MCF 10A (cell line): ENCODE measurements at regions not wholly inside any gene's neighbourhood (a gene's known extent, or its start where the extent isn't known, plus 50 kb on each side); places are given as distances from the start of the nearest gene placed in this dataset.
"Not testable (repeated sequence)": the region's sequence is repeated elsewhere in the genome, so short reads cannot be mapped to it uniquely, and the experiment has no call there.

Experiments used
- BruUV-seq: library from RNA; stranded (reverse); fragments of 400-500 nt; replicated peaks from 2 replicates; lab custom pipeline; 2021; lab: Mats Ljungman, UMichigan
- CTCF ChIA-PET: fragments of 300-600 bp; sonication (Branson Sonifier 250); formaldehyde crosslinking; extraction: SDS; loops from one replicate; lab custom pipeline; 2021; ENCODE audit warnings: antibody characterized with exemption, inconsistent platforms; lab: Yijun Ruan, JAX
- POLR2A ChIA-PET: fragments of 300-600, 350-650 bp; sonication (Branson Sonifier 250); formaldehyde crosslinking; extraction: SDS; loops from one replicate; lab custom pipeline; 2020; ENCODE audit warnings: antibody characterized with exemption, inconsistent platforms; lab: Yijun Ruan, JAX
- DNase-seq: peaks from one replicate; pipeline ENCODE4 v3.0.0-alpha.2; 2018; ENCODE audit not compliant: unreplicated experiment
- H3K27ac Mint-ChIP-seq: one replicate; pipeline ENCODE4 v1.8.0; 2022; ENCODE audit warnings: mild to moderate bottlenecking, low read depth, mixed read lengths; ENCODE audit not compliant: unreplicated experiment
- H3K27me3 Mint-ChIP-seq: one replicate; pipeline ENCODE4 v1.8.0; 2022; ENCODE audit warnings: mixed read lengths; ENCODE audit not compliant: insufficient read depth, unreplicated experiment
- H3K36me3 Mint-ChIP-seq: one replicate; pipeline ENCODE4 v1.8.0; 2022; ENCODE audit warnings: mild to moderate bottlenecking, moderate library complexity, mixed read lengths; ENCODE audit not compliant: insufficient read depth, unreplicated experiment
- H3K4me1 Mint-ChIP-seq: one replicate; pipeline ENCODE4 v1.8.0; 2022; ENCODE audit warnings: mixed read lengths; ENCODE audit not compliant: insufficient read depth, unreplicated experiment
- H3K4me3 Mint-ChIP-seq: one replicate; pipeline ENCODE4 v1.8.0; 2022; ENCODE audit warnings: mild to moderate bottlenecking, moderate library complexity, mixed read lengths; ENCODE audit not compliant: unreplicated experiment
- H3K9me3 Mint-ChIP-seq: one replicate; pipeline ENCODE4 v1.8.0; 2022; ENCODE audit warnings: mixed read lengths; ENCODE audit not compliant: unreplicated experiment
- intact Hi-C: fragments of 100-400 bp; cut with micrococcal nuclease; formaldehyde crosslinking; loops from 2 replicates; pipeline ENCODE4 v1.14.1; 2022
- TF ChIP-seq, protein P1 (sequence below): fragments of 200-600 bp; IDR thresholded peaks from one replicate; pipeline ENCODE4 v1.8.0; 2022; ENCODE audit warnings: antibody characterized with exemption, mild to moderate bottlenecking; ENCODE audit not compliant: unreplicated experiment

- peaks cover 19% of the 10 kb centered on the region for H3K9me3 Mint-ChIP-seq
- no peak overlapping the region for H3K27ac Mint-ChIP-seq
- BruUV-seq = no TSS peak
- no peaks in the 10 kb centered on the region for H3K27me3 Mint-ChIP-seq
- H3K4me3 Mint-ChIP-seq = no peak overlapping the region
- intact Hi-C loops = no loop called here
- ChIA-PET POLR2A (no interaction called here), CTCF (no interaction called here)
- no peaks in the 10 kb centered on the region for H3K4me1 Mint-ChIP-seq
- no peak for DNase-seq
- TF ChIP-seq, protein P1, sequence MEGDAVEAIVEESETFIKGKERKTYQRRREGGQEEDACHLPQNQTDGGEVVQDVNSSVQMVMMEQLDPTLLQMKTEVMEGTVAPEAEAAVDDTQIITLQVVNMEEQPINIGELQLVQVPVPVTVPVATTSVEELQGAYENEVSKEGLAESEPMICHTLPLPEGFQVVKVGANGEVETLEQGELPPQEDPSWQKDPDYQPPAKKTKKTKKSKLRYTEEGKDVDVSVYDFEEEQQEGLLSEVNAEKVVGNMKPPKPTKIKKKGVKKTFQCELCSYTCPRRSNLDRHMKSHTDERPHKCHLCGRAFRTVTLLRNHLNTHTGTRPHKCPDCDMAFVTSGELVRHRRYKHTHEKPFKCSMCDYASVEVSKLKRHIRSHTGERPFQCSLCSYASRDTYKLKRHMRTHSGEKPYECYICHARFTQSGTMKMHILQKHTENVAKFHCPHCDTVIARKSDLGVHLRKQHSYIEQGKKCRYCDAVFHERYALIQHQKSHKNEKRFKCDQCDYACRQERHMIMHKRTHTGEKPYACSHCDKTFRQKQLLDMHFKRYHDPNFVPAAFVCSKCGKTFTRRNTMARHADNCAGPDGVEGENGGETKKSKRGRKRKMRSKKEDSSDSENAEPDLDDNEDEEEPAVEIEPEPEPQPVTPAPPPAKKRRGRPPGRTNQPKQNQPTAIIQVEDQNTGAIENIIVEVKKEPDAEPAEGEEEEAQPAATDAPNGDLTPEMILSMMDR = no peak
- H3K36me3 Mint-ChIP-seq = no peaks in the 10 kb centered on the region
Measured at GRCh38 chr1:166304131-166304530, 137.3 kb upstream of the FAM78B start.

GRCh38 chr1:166305371-166305770 lies 138.6 kb upstream of the FAM78B start:
- BruUV-seq = no TSS peak
- CTCF ChIA-PET = interaction anchor here (0.6 kb wide), 1 partner anchor 48 kb away, joined by 5 read pairs; no protein-coding TSS in a partner anchor
- TF ChIP-seq, protein P1 = no peak
- Mint-ChIP-seq H3K4me3 (no peak overlapping the region), H3K4me1 (no peaks in the 10 kb centered on the region), H3K27me3 (no peaks in the 10 kb centered on the region), H3K36me3 (no peaks in the 10 kb centered on the region), H3K9me3 (peaks cover 20% of the 10 kb centered on the region), H3K27ac (no peak overlapping the region)
- POLR2A ChIA-PET = no interaction called here
- DNase-seq = no peak
- intact Hi-C loops = no loop called here

GRCh38 chr1:166307261-166308188 lies 140.7 kb upstream of the FAM78B start:
- intact Hi-C loops = no loop called here
- no TSS peak for BruUV-seq
- Mint-ChIP-seq H3K27me3 (no peaks in the 10 kb centered on the region), H3K4me3 (no peak overlapping the region), H3K4me1 (no peaks in the 10 kb centered on the region), H3K9me3 (peaks cover 20% of the 10 kb centered on the region), H3K36me3 (no peaks in the 10 kb centered on the region), H3K27ac (no peak overlapping the region)
- DNase-seq = no peak
- ChIA-PET CTCF (interaction anchor here (0.6 to 0.8 kb wide), 3 partner anchors 9 to 905 kb away, joined by 3 read pairs; no protein-coding TSS in a partner anchor), POLR2A (no interaction called here)
- TF ChIP-seq, protein P1 = no peak

- H3K4me1 Mint-ChIP-seq, POLR2A ChIA-PET, BruUV-seq, H3K27me3 Mint-ChIP-seq, H3K27ac Mint-ChIP-seq, H3K36me3 Mint-ChIP-seq, intact Hi-C loops, DNase-seq, H3K9me3 Mint-ChIP-seq, H3K4me3 Mint-ChIP-seq, CTCF ChIA-PET: not testable (repeated sequence)
Measured at GRCh38 chr1:166316306-166316705, 149.5 kb upstream of the FAM78B start.
